Endometrium (tissue), 2 donors: ENCODE measurements at regions not wholly inside any gene's neighbourhood (a gene's known extent, or its start where the extent isn't known, plus 50 kb on each side); places are given as distances from the start of the nearest gene placed in this dataset.
"Not testable (repeated sequence)": the region's sequence is repeated elsewhere in the genome, so short reads cannot be mapped to it uniquely, and the experiment has no call there.

Source experiments
- FAIRE-seq: peaks from 2 replicates; lab custom pipeline; 2012; peaks lifted over from hg19 to GRCh38; lab: Jason Lieb, UNC
- donor health status: control.
- donor health status: control.

DNA sequence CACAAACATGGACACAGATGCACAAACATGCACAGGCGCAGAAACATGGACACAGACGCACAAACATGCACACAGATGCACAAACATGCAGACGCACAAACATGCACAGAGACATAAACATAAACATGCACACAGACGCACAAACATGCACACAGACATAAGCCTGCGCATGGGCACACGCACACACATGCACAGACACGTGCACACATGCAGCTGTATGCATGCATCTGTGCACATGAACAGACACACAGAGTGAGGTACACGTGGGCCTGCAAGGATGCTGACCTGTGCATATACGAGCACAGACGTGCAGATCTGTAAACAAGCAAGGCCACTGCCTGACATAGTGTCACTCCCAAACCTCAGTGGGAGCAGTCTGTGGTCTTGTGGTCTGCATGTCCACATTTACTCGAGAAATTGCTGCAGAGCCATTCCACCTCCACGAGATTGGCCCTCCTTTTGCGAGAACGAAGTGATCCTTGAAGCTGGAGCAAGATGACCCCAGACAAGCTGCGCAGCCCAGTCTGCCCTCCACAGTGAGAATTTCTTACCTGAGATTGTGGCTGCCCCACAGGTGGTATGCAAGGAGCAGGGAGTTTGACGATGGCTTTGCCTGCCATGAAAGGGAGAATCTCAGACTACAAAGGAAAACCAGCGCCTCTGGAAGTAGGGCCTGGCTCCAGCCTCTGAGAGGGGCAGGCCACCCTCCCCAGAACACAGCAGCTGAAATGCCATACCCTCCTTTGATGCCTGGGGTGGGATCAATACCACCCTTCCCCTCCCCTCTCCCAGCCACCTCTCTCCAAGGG is 299.9 kb downstream of the BRD1 start:
- FAIRE-seq: no peak

- FAIRE-seq: no peak
These were observed 301.7 kb downstream of the BRD1 start for GRCh38 chr22:49525801-49526535.

- FAIRE-seq: no peak
These were observed 302.3 kb downstream of the BRD1 start for GRCh38 chr22:49525360-49525759.

DNA sequence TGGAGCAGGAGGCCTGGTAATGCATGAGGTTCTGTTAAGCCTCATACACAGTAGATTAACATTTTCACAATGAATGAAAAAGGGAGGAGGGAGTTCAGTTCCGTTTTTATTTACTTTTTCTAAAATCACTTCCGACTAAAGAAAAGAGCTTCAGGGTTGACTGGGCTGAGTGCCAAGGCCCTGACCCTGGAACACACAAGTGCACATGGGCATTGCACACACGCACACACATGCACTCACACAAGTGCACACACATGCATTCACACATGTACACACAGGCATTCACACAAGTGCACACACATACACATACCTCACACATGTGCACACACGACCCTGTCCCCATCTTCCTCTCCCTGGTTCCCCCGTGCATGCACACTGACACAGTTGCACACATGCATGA is 303.3 kb downstream of the BRD1 start:
- FAIRE-seq: no peak

DNA sequence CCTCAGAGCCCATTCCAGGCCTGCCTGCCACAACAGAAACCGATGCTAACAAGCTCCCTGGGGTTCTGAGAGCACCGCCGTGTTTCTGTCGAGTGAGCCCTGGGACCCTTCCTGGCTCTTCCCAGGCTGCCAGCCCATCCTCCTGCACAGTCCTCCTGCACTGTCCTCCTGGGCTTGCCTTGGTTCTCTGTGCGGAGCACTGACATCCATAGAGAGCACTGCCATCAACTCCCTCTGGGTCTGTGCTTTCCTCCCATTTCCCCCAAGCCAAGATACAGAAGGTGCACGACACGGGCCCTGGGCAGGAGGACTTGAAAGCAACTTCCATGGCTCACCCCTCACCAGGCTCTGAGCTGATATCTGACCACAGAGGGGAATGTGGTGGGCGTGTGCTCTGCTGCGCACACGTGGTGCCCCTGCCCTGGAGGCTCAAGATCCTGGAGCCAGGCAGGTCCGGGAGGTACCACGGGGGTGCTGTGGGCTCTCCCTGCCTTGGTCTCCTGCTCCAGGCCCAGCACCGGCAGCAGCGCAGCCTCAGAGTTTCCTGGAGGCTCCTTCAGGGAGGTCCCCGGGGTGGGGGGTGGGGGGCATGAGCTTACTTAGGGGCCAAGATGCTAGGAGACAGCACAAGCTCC is 304.2 kb downstream of the BRD1 start:
- no peak for FAIRE-seq

DNA sequence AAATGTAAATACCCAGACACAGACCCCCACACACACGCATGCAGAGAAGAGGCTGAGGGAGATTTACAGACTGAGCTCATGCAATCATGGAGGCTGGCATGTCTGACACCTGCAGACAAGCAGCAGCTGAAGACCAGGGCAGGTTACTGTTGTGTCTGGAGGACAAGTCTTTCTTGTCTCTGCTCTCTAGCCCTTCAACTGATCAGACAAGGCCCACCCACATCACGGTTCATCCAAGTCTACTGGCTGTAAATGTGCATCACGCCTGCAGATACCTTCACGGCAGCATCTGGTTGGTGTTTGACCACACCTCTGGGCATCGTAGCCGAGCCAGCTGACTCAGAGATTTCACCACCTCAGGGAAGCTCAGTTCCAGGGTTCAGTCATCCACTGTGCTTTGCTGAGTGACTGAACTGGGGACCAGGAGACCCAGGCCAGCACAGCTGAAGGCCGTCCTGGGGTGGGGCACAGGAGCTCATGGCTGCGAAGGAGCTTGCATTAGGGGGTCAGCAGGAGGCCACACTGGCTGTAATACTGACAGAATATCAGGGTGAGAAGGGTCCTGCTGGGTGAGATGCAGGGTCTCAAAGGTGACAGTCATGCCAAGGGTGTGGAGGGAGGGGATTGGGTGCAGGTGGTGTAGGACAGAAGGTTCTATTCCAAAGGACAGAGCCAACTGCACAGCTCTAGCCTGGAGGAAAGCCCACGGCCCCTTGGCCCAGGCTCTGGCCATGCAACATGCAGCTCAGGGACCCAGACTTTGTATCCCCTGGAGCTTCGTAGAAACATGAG is 304.9 kb downstream of the BRD1 start:
- no peak for FAIRE-seq

DNA sequence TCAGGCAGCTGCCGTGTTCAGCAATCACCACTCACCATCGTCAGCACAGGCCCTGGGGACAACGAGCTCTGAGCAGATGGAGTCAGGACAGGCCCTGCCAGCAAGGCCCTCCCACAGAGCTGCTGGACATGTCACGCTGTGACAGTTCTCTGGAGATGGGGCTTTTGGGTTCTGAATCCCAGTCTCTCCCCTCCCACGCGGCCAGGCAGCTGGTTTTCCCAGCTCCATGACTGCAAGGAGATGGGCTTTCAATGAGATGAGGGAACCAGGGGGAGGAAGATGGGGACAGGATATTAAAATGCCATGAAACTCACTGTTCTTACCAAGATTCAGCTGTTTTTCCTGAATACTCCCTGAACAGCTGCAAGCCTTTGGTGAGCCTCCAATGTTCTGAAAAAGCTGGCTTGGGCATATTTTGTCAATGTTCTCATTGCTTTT is 305.9 kb downstream of the BRD1 start:
- no peak for FAIRE-seq

DNA sequence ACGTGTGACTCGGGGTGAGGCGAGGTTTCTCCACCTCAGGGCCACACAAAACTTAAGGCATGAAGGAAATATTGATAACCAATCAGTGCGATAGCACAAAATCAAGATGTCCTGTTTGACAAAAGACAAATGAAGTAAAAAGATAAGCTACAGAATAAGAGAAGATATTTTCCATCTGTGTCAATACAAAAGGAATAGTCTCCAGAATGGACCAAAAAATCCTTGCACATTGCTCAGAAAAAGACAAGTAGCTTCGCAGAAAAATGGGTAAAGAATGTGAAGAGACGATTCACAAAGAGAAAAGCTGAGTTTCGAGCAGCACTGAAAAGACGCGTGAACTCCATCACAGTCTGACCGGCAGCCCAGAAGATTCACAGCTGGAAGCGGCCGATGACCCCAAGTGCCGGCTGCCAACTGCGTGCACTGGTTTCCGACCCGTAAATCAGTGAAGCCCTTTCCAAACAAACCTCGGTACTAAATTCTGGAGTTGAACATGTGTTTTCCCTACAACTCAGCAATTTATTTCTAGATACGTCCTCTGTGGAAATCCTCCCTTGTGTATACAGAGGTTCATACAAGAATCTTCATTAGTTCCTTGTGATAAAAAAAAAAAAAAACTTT is 308.4 kb downstream of the BRD1 start:
- FAIRE-seq: peak; percentile 43

- FAIRE-seq: no peak
These were observed 309.2 kb downstream of the BRD1 start for GRCh38 chr22:49518436-49518970.

- no peak for FAIRE-seq
These were observed 309.9 kb downstream of the BRD1 start for GRCh38 chr22:49517667-49518185.

GRCh38 chr22:49517211-49517610 is 310.5 kb downstream of the BRD1 start:
- FAIRE-seq: no peak

DNA sequence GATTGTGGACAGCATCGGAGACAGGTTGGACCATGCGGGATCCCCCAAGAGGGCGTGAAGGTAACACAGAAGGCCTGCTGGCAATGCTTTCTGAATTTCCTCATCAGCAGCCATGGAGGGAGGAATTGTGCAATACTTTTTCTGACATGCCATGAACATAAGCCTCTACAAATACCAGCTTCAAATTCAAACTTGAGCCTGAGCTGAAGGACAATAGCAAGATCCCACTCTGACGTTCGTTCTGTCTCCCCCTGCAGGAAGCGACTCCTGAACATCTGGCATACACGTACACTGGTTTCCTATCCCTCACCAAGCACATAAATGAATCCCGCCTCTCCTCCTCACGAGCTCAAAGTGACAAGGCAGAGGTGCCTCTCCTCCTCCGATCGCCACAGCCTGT is 312.2 kb downstream of the BRD1 start:
- no peak for FAIRE-seq

GRCh38 chr22:49514641-49515040 is 313.0 kb downstream of the BRD1 start:
- no peak for FAIRE-seq

DNA sequence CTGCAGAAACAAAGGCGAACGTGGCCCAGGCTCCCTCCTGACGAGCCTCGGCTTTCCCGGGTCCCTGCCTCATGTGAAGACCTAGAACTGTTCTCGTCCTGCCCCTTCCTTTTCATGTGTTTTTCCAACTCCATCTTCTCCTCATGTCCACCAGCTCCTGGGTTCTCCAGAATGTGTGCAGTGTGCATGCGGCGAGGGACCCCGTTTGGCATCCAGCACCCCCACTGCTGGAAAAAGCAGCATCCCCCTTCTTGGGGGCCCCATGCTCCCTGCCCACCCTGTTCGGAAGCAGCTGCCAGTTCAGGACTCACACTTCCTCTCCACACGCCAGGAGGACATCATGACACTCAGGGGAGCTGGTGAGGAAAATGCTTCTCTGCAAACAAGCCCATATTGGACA is 313.5 kb downstream of the BRD1 start:
- no peak for FAIRE-seq

- FAIRE-seq: no peak
These were observed 314.3 kb downstream of the BRD1 start for GRCh38 chr22:49513358-49513851.

DNA sequence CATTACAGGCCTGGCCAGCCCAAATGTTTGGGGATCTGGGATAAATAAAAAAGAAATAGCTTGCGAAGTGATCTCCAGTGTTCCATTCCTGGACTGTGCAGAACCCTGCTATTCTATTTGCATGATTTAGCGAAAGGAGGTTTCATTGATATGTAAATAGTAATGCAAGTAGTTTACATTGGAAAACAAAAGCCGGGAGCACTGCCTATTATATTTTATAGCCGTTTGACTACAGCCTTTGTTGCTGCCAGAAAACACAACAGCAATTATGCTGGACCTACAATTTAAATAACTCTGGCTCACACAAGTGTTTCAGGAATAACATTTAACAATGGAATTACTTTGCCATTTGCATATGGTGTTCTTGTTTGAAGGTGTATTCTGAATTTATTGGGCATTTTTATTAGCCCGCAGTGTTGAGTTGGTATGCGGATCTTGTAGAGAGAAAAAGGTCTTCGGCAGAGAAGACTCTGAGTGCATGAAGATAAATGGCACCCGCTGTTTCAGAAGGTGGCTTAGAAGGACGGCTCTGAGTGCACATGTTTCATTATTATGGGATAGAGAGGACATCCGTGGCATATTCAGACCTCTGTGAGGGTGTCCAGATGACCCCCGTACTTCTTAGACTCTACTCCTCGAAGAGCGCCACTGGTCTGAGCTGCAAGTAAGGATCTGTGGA is 315.0 kb downstream of the BRD1 start:
- FAIRE-seq: no peak

DNA sequence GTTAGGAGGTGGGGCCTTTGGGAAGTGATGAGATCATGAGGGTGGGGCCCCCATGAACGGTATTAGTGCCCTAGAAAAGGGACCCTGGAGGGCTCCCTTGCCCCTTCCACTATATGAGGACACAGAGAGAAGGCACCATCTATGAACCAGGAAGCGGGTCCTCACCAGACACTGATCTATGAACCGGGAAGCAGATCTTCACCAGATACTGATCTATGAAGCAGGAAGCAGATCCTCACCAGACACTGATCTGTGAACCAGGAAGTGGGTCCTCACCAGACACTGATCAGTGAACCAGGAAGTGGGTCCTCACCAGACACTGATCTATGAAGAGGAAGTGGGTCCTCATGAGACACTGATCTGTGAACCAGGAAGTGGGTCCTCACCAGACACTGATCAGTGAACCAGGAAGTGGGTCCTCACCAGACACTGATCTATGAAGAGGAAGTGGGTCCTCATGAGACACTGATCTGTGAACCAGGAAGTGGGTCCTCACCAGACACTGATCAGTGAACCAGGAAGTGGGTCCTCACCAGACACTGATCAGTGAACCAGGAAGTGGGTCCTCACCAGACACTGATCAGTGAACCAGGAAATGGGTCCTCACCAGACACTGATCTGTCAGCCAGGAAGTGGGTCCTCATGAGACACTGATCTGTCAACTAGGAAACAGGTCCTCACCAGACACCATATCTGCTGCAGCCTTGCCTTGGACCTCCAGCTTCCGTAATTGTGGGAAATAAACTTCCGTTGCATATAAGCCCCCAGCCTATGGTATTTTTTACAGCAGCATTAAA is 316.1 kb downstream of the BRD1 start:
- not testable (repeated sequence) for FAIRE-seq

- FAIRE-seq: no peak
These were observed 317.0 kb downstream of the BRD1 start for GRCh38 chr22:49510718-49511117.

DNA sequence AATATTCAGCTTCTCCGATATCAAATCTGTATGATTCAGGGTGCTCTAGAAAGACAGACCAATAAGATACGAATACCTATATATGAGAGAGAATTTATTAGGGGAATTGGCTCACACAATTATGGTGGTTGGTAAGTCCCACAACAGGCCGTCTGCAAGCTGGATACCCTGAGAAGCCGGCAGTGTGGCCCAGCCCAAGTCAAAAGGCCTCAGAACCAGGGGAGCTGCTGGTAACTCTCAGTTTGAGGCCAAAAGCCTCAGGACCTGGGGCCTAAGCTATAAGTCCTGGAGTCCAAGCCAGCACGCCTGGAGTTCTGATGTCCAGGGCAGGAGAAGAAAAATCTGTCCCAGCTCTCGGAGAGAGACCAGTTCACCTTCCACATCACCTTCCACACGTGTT is 318.7 kb downstream of the BRD1 start:
- no peak for FAIRE-seq

GRCh38 chr22:49508561-49508960 is 319.1 kb downstream of the BRD1 start:
- FAIRE-seq: no peak
